ENCODE measurements at regions not wholly inside any gene's neighbourhood (a gene's known extent, or its start where the extent isn't known, plus 50 kb on each side); places are given as distances from the start of the nearest gene placed in this dataset.

DNA sequence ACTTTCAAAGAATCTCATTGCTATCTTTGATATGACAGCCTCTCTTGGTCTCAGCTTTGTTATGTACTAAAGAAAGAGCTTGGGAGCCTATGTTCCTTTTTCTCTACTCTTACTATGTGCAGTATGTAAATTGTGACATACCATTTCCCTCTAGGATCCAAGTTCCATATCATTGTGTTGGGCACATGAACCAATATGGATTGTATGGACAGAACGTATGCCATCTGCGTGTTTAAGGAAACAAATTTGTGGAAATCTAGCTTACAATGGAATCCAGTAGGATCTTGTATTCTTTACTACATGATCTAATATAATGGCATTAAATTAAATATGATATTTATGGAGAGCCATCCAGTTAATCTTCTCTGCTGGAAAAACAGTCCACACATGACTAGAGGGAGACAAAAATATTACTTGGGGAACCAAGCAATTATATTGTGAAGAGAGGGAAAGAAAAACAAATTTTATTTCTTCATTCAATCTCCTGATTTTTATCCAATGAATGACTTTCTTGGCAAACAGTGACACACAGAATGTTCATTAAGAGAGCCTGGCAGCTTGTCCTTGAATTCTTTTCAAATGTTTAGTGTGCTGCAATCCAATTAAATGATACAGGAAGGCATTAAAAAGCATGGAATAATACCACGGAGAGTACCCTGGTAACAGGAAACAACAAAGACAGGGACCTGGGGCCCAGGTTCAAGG is 106.5 kb upstream of the DAB1 start:
- DNase-seq: no peak

GRCh38 chr1:57522575-57522974 is 98.7 kb upstream of the DAB1 start:
- no peak for DNase-seq

- no peak for DNase-seq
Observed at GRCh38 chr1:57520743-57521515, 97.1 kb upstream of the DAB1 start.

DNA sequence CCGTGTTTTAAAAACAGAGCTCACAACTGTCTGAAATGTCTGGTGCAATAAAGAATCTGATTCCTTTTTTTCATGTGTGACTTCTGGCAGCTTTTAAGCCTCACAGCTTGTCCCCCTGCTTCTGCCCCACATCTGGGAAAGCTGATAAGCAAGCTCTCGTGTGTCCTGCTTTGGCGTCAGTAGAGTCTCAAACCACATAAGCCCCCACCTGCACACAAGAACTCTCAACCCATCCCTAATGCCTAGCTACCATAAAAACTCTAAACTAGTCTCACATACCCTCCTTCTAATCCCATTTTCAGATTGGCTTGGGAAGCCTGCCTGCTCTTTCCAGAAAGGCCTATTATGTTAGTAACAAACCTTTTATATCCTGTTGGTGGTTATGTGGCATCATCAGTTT is 94.6 kb upstream of the DAB1 start:
- DNase-seq: no peak

- peak; percentile 40 for DNase-seq
Observed at GRCh38 chr1:57517587-57518374, 93.9 kb upstream of the DAB1 start.

DNA sequence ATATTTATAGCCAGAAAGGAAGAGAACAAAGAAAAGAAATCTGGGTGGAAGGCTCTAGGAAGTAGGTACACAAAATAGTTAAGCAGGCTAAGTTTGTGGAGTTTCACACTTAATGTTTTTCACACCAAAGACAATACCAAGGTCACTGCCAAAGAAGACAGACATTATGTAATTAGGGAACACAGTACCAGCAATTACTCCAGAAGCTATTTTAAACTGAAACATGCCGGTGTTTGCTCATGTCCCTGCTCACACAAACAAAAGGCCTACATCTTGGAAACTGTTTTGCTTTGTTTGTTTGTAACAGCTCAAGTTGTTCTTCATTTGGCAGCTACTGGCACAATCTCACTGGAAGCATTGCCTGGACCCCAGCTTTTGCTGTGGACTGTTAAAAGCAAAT is 88.5 kb upstream of the DAB1 start:
- no peak for DNase-seq

GRCh38 chr1:57506941-57507340 is 83.1 kb upstream of the DAB1 start:
- DNase-seq: no peak

DNA sequence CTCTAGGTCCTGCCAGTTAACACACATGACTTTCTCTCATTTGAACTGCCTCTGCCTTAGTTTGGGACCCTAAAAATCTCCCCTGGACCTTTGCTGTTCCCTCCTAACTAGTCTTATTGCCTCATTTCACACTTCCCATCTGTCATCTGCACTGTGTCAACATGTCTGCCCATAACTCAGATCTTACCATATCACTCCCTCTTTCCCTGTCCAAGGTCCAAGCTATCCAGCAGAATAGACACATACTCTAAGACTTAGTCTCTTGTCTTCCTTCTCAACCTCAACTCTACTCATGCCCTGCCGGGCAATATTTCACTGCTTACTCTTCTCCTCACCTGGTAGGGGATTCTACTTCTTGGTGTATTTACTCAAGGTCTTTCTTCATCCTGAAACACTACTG is 79.5 kb upstream of the DAB1 start:
- no peak for DNase-seq

DNA sequence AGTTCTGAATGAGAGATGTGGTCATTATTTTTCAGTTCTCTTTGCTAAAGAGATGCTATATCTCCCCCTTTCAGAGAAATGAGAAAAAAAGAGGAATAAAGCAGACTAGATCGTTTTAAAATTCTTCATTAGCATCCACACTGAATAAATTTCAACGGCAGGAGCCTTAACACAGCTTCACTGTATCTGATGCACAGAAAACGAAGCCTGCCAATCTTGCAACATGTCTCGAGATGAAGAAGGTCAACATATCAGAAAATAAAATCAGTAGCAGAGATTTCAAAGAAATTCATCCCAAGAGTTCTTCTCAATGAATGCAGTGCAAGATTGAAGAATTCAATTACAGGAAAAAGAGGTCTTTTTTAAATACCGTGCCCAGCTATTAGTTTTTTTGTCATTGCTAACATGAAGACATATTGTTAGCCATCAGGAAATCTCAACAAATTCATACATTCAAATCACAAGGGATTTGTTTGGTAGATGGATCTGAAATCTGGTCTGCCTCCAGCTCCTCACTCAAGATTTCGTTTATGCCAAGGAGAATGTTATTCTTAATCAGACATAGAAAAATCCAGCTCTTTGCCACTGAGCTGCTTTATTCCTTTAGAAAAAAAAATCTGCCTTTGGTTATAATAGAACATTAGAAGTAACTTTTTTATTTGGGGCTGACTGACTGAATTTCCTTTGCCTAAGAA is 76.4 kb upstream of the DAB1 start:
- no peak for DNase-seq

- DNase-seq: no peak
Observed at GRCh38 chr1:57494530-57495079, 70.7 kb upstream of the DAB1 start.

DNA sequence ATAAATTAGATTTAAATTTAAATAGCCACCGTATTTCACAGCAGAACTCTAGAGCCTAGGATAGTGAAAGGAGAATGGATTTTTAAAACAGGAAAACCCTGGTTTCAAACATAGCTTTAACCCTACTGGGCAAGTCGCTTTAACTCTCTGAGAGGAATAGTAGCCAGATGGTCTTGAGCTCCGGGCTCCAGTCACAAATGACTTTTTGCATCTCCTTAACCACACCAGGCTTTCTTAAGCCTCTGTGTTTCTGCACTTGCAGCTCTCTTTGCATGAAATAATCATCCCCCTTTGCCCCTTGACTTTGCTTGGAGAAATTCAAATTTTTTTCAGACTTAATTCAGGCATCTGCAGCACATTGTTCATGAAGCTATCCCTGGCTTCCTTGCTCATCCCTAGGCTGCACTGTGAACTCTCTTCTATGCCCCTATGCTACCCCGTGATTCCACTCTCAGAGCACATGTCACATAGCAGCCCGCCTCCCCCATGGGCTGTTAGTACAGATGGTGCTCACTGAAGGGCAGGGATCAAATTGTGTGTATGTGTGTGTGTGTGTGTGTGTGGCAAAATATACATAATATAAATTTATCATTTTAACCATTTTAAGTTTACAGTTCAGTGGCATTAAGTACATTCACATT is 68.8 kb upstream of the DAB1 start:
- no peak for DNase-seq

- DNase-seq: no peak
Observed at GRCh38 chr1:57489358-57490036, 65.6 kb upstream of the DAB1 start.

DNA sequence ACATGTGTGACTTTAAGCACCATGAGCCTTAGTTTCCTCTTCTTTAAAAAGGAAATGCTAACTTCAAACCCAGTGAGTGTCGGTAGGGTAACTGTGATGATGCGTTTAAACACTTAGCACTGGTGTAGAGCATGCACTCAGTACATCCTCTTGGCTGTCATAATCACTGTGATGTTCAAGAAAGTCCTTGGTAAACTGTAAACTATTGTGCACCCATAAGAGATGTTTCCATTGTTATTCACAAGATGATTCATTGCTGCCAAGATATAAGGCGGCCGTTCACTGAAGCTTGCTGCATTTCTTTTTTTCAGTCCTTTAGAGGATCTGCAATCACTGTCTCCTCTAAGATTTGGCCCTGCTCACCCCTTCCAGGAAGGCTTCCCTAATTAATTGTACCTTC is 61.8 kb upstream of the DAB1 start:
- DNase-seq: no peak

DNA sequence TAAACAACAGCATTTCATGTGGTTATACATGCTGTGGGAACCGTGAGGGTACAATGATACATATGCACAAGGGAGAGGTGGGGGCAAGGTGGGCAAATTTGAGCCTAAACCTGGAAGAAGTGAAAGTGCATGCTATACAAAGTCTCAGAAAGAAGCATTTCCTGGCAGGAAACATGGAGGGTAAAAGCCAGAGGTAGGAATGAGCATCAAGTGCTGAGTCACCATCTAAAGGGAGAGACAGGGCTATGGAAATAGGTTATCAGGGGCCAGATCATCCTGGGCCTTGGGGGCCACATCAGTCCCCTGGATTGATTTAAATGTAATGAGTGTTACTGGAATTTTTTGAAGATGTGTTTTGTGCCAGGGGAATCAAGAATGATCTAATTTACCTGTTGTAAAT is 60.1 kb upstream of the DAB1 start:
- no peak for DNase-seq

DNA sequence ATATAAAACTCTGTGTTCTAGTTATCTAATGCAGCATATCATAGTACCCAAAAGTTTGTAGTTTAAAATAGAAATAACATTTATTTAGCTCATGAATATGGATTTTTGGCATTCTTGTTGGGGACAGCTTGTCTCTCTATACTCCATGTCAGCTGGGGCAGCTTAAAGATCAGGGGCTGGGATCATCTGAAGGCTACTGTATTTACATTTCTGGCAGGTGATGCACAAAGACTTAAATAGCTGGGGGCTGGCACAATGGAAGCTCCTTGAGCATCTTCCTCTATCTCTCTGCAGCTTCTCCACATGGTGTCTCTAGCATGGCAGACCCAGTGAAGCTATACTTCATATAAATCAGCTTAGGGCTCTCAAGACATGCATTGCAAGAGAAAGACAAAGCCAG is 55.6 kb upstream of the DAB1 start:
- DNase-seq: no peak

DNA sequence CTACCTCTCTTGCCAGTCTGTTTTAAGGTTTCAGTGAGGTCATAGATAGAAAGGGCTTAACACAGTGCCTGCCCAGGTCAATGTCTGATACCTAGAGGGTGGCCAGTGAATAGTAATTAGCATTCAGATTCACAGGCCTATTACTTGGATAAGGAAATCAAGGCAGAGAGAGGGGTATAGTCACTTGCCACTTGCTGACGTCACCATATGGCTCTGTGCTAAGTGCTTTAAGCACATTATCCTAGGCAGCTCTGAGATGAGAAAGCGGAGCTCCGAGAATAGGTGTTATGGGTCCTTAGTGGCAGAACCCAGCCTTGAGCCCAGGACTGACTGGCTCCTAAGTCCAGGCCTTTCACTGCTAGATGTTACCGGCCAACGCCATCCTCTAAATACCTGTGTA is 51.5 kb upstream of the DAB1 start:
- no peak for DNase-seq

- DNase-seq: no peak
Observed at GRCh38 chr1:57474137-57474750, 50.4 kb upstream of the DAB1 start.
